Spleen (tissue), 7 donors: ENCODE measurements at regions not wholly inside any gene's neighbourhood (a gene's known extent, or its start where the extent isn't known, plus 50 kb on each side); places are given as distances from the start of the nearest gene placed in this dataset.

Experiments
- CTCF ChIP-seq, 11 experiments: fragments of 200-600 bp in 7 of 11; fragments of 450-650 bp in 4 of 11; sonication (generic) in 4 of 11; IDR thresholded peaks in 8 of 11; conservative IDR thresholded peaks in 3 of 11; 1 replicate in 7 of 11; 2 replicates in 4 of 11; pipeline versions ENCODE4 v1.4.0 to v1.8.0; 2016 to 2021; ENCODE audit warnings: antibody characterized with exemption in 11 of 11, inconsistent platforms in 4 of 11, mild to moderate bottlenecking in 1 of 11
- POLR2AphosphoS5 ChIP-seq, 3 donors: sonication (generic); formaldehyde crosslinking; IDR thresholded peaks; one replicate each; pipeline ENCODE4 v1.5.1; 2017; ENCODE audit warnings: antibody characterized with exemption in 3 of 3
- donor health status: DM: no; HTN: no; CAD: no; lungs with moderate emphysema.
- donor health status: DM: no; HTN: no; CAD: no.
- donor health status: DM: no; HTN: no; CAD: no.

- no peak for TF ChIP-seq CTCF (IDR thresholded peaks at IDR 0.05 in 8 of 11, conservative IDR thresholded peaks at IDR 0.05 in 3 of 11)
- TF ChIP-seq POLR2AphosphoS5 (IDR thresholded peaks at IDR 0.05), result peak in 1 of 3 donors; percentile 44
Observed at GRCh38 chr13:22009500-22009899, 338.6 kb downstream of the FGF9 start.
